ENCODE measurements at regions not wholly inside any gene's neighbourhood (a gene's known extent, or its start where the extent isn't known, plus 50 kb on each side); places are given as distances from the start of the nearest gene placed in this dataset.

DNA sequence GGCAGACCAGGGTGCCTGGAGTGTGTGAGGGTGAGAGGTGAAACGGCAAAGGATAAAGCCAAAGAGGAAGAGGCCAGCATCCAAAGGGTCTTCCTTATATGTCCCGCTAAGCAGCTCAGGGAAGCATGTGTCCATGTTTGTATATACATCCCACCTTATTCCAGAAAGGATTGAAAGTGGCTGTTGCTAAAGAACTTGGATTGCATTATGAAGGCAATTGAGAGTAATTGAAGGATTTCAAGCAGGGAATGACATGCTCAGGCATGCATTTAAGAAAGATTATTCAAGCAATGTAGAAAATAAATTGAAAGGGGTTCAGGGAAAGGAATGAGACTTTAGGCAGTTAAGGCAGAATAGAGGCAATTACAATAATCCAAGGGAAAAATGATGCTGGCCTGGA is 237.6 kb upstream of the SOX9 start:
- TF ChIP-seq RFX5 (IDR thresholded peaks at IDR 0.05) (no peak), ESRRA (IDR thresholded peaks at IDR 0.05; ENCODE audit: borderline replicate concordance, low read length) (no peak), POLR2A (IDR thresholded peaks at IDR 0.05; ENCODE audit: low read length) (no peak), CBX8 (IDR thresholded peaks at IDR 0.05) (no peak), TFCP2L1 (CRISPR knock-in tag; IDR thresholded peaks at IDR 0.05) (no peak)
- TF ChIP-seq, protein P1, sequence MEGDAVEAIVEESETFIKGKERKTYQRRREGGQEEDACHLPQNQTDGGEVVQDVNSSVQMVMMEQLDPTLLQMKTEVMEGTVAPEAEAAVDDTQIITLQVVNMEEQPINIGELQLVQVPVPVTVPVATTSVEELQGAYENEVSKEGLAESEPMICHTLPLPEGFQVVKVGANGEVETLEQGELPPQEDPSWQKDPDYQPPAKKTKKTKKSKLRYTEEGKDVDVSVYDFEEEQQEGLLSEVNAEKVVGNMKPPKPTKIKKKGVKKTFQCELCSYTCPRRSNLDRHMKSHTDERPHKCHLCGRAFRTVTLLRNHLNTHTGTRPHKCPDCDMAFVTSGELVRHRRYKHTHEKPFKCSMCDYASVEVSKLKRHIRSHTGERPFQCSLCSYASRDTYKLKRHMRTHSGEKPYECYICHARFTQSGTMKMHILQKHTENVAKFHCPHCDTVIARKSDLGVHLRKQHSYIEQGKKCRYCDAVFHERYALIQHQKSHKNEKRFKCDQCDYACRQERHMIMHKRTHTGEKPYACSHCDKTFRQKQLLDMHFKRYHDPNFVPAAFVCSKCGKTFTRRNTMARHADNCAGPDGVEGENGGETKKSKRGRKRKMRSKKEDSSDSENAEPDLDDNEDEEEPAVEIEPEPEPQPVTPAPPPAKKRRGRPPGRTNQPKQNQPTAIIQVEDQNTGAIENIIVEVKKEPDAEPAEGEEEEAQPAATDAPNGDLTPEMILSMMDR (IDR thresholded peaks at IDR 0.05) = no peak
- TF ChIP-seq, protein P2, sequence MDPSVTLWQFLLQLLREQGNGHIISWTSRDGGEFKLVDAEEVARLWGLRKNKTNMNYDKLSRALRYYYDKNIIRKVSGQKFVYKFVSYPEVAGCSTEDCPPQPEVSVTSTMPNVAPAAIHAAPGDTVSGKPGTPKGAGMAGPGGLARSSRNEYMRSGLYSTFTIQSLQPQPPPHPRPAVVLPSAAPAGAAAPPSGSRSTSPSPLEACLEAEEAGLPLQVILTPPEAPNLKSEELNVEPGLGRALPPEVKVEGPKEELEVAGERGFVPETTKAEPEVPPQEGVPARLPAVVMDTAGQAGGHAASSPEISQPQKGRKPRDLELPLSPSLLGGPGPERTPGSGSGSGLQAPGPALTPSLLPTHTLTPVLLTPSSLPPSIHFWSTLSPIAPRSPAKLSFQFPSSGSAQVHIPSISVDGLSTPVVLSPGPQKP (IDR thresholded peaks at IDR 0.05; ENCODE audit: low read depth, low read length) = no peak
